Colon (tissue), 2 donors: ENCODE measurements at regions not wholly inside any gene's neighbourhood (a gene's known extent, or its start where the extent isn't known, plus 50 kb on each side); places are given as distances from the start of the nearest gene placed in this dataset.
"Not testable (repeated sequence)": the region's sequence is repeated elsewhere in the genome, so short reads cannot be mapped to it uniquely, and the experiment has no call there.

Experiments
- FAIRE-seq: peaks from 2 replicates; lab custom pipeline; 2012; peaks lifted over from hg19 to GRCh38; lab: Jason Lieb, UNC
- donor health status: control.
- donor health status: control.

- FAIRE-seq = no peak
Measured at GRCh38 chr3:124320976-124321375, 329.1 kb upstream of the ROPN1 start.

- FAIRE-seq = no peak
Measured at GRCh38 chr3:124322309-124322880, 330.5 kb upstream of the ROPN1 start.

- FAIRE-seq = no peak
Measured at GRCh38 chr3:124322966-124323365, 331.0 kb upstream of the ROPN1 start.

GRCh38 chr3:124325248-124325647 lies 333.3 kb upstream of the ROPN1 start:
- FAIRE-seq = no peak

- no peak for FAIRE-seq
Measured at GRCh38 chr3:124329723-124330122, 337.8 kb upstream of the ROPN1 start.

- FAIRE-seq = no peak
Measured at GRCh38 chr3:124333931-124334640, 342.2 kb upstream of the ROPN1 start.

- FAIRE-seq = no peak
Measured at GRCh38 chr3:124336067-124336656, 344.2 kb upstream of the ROPN1 start.

- FAIRE-seq = no peak
Measured at GRCh38 chr3:124345845-124346244, 353.9 kb upstream of the ROPN1 start.

GRCh38 chr3:124346487-124346886 lies 354.6 kb upstream of the ROPN1 start:
- no peak for FAIRE-seq

- no peak for FAIRE-seq
Measured at GRCh38 chr3:124347418-124347817, 355.5 kb upstream of the ROPN1 start.

- FAIRE-seq = not testable (repeated sequence)
Measured at GRCh38 chr3:124348555-124348954, 356.6 kb upstream of the ROPN1 start.

- FAIRE-seq = no peak
Measured at GRCh38 chr3:124351430-124352148, 359.7 kb upstream of the ROPN1 start.

GRCh38 chr3:124352149-124352539 lies 360.2 kb upstream of the ROPN1 start:
- no peak for FAIRE-seq

- FAIRE-seq = no peak
Measured at GRCh38 chr3:124353691-124354090, 361.8 kb upstream of the ROPN1 start.

- no peak for FAIRE-seq
Measured at GRCh38 chr3:124354150-124354549, 362.2 kb upstream of the ROPN1 start.

GRCh38 chr3:124358156-124358555 lies 366.2 kb upstream of the ROPN1 start:
- no peak for FAIRE-seq

- no peak for FAIRE-seq
Measured at GRCh38 chr3:124360155-124360554, 368.2 kb upstream of the ROPN1 start.

- FAIRE-seq = no peak
Measured at GRCh38 chr3:124360563-124360962, 368.6 kb upstream of the ROPN1 start.

- FAIRE-seq = no peak
Measured at GRCh38 chr3:124361566-124361965, 368.7 kb upstream of the UMPS start.

GRCh38 chr3:124362455-124362854 lies 367.8 kb upstream of the UMPS start:
- FAIRE-seq = no peak

GRCh38 chr3:124363476-124363875 lies 366.8 kb upstream of the UMPS start:
- FAIRE-seq = no peak

GRCh38 chr3:124364317-124365020 lies 365.8 kb upstream of the UMPS start:
- FAIRE-seq = no peak
